ENCODE measurements at regions not wholly inside any gene's neighbourhood (a gene's known extent, or its start where the extent isn't known, plus 50 kb on each side); places are given as distances from the start of the nearest gene placed in this dataset.
"Not testable (repeated sequence)": the region's sequence is repeated elsewhere in the genome, so short reads cannot be mapped to it uniquely, and the experiment has no call there.

DNA sequence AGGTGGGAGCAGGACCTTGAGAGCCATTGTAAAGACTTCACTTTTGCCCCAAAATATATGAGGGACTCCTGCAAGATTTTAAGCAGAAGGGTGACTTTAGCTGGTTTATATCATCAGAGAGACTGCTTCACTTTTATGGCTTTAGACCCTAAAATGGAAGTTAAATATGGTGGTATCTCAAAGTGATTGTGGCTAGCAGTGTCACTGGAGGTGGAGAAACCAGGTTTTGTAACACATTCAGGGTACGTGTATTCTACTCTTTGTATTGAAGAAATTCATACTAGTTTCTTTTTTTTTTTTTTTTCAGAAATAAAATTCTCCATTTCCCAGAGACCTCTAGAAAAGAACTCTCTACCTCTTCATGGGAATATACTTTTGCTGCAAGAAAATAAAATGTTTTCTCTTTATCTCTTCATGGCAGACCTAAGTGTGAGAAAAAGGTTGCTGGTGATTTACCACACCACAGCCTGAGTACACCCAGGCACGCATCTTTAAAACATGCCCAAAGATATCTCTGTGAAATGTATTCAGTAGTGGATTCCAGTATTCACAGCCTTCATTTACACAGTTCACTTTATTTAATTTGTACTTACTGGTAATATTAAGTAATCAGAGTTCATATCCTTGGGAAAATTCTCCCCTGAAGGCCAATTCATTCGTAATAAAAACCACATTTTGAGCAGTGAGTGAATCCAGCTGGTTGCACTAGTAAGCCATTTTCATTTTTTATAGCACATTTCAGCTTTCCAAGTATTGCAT is 74.3 kb upstream of the GUCY1A1 start:
- DNase-seq (ENCODE audit: insufficient read length, low spot score) (no peak), FAIRE-seq (no peak)

DNA sequence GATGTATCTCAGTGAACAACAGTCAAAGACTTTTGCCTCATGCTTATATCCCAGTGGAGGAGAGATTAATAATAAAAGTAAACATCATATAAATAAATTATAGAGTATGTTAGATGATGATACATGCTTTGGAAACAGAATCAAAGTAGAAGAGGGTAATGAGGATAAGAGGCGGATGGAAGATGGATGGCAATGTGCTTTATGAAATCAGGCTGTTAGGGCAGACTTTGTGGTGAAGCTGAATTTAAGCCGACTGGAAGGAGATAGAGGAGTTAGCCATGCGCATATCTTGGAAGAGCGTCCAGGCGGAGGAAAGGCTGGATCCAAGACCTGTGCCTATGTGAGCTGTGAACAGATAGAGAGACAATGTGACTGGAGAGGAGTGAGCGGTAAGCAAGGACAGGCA is 74.9 kb upstream of the GUCY1A1 start:
- FAIRE-seq (no peak), DNase-seq (ENCODE audit: insufficient read length, low spot score) (no peak)

DNA sequence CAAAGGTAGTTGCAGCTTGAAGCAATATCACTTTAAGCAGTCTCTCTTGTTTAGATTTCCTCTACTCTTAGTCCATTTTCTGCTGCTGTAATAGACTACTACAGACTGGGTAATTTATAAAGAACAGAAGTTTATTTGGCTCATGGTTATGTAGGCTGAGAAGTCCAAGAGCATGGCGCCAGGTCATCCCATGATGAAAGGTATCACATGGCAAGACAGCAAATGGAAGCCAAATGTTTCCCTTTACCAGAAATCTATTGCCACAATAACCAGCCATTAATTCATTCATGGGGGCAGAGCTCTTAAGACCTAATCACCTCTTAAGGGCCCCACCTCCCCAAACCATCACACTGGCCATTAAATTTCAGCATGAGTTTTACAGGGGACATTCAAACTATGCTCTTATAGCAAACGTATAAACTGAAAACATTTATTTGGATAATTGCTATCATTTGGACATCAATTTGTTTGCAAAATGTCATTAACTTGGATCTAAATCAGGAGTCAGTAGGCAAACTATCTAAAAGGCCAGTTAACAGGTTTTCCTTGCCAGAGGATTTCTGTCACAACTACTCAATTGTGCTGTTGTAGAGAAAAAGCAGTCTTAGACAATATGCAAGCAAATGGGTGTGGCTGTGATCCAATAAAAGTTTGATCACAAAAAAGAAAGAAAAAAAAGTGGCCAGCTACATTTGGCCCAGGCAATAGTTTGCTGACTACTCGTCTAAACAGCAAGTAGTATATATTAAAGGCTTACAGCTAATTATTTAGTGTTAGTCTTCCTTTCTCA is 75.7 kb upstream of the GUCY1A1 start:
- FAIRE-seq (no peak), DNase-seq (ENCODE audit: insufficient read length, low spot score) (no peak)

DNA sequence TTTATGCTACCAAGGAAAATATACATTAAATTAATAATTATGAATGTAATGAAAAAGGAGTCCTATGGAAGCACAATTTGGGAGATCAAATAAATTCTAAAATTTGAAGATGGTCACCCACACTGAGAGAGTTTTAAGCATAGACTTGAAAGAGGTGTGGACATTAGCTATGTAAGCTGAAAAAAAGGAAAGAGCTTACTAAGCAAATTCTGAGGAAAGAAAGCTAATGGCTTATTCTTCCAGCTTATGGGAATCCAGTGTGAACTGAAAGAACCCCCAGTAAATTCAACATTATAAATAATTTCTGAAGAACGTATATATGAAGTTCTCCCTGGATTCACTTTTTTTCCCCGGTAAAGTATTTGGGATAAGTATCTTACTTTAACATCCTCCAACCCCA is 78.2 kb upstream of the GUCY1A1 start:
- DNase-seq (ENCODE audit: insufficient read length, low spot score), result no peak
- no peak for FAIRE-seq

DNA sequence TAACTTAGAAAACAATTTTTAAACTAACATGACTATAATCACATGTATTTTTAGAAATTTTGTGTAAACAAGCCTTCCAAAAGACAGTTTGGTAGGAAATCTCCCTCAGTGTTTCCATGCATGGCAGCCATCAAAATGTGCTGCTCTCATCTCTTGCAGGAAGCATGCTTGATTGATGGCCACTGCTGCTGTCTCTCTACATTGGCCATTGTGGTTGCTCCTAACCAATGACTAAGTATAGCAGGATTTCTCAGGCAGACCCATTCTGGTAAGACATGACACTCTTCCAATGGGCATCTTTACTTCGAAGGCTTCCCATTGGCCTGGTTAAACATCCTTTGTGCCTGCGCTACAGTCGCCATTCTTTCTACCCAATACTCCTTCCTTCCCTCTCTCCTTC is 78.9 kb upstream of the GUCY1A1 start:
- DNase-seq (ENCODE audit: insufficient read length, low spot score) (no peak), FAIRE-seq (no peak)

DNA sequence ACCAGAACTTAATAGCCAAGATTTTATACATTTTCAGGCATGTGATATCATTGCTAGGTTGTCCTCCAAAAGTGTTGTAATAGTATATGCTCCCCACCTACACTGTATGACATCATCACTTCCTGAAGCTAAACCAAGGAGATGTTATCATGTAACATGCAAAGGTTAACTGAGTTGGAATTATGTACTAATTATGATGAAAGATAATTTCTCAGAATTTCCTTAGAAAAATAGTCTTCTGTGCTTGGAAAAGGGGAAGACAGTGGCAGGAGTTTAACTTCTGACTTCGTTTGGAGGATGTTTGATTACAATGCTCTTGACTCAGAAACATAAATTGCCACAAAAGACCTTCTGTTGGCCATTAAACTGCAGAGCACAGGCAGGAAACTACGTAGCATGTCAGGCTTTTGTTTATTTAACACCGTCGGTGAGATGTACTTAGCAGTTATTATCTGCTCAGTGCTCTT is 83.6 kb upstream of the GUCY1A1 start:
- DNase-seq (ENCODE audit: insufficient read length, low spot score), result no peak
- no peak for FAIRE-seq

DNA sequence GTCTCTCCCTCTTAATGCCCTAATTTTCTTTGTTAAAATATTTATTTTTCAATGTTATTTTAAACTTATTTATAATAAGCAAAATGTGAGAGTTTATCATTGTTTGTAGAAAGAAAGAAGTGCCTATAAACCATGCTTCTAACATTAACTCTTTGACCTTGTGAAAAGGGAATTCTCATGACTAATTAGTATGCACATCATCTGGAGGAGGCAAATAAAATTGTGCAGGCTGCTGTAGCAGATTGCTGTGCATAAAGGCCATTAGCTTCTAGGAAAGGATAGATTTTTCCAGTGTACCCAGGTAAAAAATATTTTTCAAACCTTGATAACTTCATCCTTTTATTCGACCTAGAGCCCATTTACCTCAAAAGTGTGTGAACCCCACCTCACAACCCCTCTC is 84.6 kb upstream of the GUCY1A1 start:
- FAIRE-seq, result no peak
- no peak for DNase-seq (ENCODE audit: insufficient read length, low spot score)

DNA sequence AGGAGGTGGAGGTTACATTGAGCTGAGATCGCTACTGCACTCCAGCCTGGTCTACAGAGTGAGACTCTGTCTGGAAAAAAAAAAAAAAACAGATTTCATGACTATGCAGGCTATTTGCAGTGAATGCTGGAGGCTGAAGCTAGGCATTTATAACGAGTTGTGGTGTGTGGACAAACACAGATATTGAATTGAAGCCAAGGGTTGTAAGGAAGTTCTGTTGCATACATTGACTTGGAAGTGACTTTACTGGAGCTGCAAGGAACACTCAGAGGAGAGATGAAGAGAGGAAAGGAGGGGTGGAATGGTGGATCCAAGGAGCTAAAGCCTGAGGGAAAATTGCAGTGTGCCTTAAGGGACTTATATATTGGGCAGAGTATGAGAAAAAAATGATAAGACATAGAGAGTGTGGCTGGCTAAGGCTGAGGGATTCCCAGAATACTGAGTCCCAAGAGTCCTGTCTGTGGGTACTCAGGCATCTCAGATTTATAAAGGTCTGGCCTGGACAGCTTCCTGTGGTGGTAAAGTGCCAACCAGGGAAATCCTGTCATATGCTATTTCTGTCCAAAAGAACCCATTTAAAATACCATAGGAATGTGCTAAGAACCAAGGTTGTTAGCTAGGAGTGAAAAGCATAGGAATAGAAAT is 87.8 kb upstream of the GUCY1A1 start:
- no peak for FAIRE-seq
- DNase-seq (ENCODE audit: insufficient read length, low spot score), result no peak

DNA sequence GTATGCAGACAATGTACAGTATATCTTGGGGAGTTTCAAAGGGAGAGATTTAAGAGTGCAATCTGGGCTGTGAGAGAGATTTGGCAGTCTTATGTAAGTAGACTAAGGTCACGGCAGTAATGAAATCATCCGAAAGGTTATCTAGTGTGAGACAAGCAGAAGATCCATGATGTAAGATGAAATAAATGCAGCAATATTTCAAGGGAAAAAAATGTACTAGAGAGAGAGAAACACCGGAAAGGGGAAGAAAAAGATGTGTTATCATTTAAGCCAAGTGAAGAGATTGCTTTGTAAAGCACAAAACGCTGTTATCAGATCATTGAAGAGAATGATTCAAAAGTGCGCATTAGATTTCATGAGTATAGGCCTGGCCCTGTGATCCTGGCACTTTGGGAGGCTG is 88.4 kb upstream of the GUCY1A1 start:
- no peak for DNase-seq (ENCODE audit: insufficient read length, low spot score)
- FAIRE-seq, result no peak

DNA sequence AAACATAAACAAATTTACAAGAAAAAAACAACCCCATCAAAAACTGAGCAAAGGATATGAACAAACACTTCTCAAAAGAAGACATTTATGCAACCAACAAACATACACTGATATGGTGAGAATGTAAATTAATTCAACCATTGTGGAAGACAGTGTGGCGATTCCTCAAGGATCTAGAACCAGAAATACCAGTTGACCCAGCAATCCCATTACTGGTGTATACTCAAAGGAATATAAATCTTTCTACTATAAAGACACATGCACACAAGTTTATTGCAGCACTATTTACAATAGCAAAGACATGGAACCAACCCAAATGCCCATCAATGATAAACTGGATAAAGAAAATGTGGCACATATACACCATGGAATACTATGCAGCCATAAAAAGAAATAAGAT is 92.3 kb upstream of the GUCY1A1 start:
- DNase-seq (ENCODE audit: insufficient read length, low spot score); FAIRE-seq: not testable (repeated sequence)

DNA sequence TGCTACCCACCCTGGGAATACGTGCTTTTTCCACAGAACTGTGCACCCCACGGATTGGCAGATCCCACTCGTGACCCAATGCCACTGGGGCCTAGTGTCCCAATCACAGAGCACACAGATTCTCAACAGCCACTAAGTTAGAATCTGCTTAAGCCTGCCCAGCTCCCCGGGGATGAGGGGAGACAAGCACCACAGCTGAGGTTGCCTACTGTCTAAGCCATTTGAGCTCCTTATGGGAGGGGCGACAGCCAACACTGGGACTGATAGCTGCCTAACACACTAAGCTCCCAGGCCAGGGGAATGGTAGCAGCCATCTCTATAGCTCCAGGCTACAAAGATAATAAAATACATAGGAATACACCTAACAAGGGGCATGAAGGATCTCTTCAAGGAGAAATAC is 93.5 kb upstream of the GUCY1A1 start:
- FAIRE-seq (no peak), DNase-seq (ENCODE audit: insufficient read length, low spot score) (no peak)

DNA sequence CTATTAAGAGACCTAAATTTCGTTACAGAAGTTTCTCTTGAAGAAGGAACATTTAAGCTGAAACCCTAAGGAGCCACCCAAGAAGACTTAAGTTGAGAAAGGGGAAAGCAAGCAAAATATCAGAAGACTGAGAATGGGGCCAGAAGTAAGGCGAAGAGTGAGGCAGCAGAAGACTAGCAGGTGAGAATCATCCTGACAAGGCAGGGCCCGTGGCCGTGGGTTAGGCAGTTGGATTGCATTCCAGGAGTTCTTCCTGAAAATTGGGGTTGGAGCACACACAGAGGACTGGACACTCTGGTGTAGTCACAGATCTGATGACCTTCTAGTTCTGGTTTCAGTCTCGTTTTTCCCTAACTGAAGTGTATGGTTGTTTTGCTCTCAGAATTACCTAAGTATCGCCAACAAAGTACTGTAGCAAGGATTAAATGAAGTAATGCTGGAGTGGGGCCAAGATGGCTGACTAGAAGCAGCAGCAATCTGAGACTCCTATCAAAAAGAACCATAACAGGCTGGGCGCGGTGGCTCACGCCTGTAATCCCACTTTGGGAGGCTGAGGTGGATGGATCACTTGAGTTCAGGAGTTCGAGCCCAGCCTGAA is 94.4 kb upstream of the GUCY1A1 start:
- no peak for FAIRE-seq
- no peak for DNase-seq (ENCODE audit: insufficient read length, low spot score)

DNA sequence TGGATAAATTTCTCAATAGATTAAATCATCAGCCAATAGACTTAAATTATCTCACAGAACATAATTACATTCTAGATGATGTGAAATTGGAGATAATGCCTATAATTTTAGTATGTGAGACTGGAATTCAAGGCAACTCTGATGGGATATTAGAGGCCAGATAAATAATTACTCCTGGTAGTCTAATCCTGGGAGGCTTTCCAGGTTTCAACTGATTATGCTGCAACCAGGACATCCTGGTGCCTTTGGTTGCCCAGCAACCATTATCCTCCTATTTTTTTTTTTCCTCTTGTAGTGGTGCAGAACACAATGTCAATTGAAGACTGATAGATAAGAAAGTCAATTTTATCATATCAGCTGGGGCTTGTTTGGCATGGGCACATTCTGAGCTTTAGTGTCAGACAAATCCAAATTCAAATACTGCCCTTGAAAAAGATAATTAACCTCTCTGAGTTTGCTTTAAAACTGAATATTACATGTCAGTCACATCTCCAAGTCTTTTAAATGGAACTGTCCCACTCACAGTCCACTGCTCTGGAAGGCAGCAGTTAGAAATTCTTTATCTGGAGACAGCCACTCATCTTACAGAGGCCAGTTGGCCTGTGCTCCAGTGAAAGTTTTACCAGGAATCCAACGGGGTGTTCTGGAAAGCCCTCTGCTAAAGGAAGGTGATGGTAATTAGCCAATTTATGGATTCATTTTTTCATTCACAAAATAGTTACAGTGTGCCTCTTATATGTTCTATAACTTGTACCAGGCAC is 95.3 kb upstream of the GUCY1A1 start:
- DNase-seq (ENCODE audit: insufficient read length, low spot score), result no peak

DNA sequence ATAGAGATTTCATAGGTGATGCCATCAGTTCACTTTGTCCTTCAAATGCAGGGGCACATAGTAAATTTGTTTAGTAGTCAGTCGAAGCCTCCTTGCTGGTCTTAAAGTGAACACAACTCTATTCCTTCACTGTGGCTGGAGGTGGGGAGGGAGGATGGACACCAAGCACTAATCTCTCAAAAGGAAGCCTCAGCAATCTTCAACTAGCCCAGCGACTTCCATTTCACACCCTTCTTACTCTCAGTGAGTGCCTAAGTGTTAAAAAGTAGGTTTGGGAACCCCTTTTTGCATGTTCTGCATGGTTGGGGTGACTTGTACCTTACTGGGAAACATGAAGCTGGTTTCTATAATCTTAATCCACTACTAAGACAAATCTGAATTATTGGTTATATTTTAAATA is 96.0 kb upstream of the GUCY1A1 start:
- DNase-seq (ENCODE audit: insufficient read length, low spot score) (no peak), FAIRE-seq (no peak)

More for the DNA sequence above, 95.3 kb upstream of the GUCY1A1 start:
- no peak for FAIRE-seq

DNA sequence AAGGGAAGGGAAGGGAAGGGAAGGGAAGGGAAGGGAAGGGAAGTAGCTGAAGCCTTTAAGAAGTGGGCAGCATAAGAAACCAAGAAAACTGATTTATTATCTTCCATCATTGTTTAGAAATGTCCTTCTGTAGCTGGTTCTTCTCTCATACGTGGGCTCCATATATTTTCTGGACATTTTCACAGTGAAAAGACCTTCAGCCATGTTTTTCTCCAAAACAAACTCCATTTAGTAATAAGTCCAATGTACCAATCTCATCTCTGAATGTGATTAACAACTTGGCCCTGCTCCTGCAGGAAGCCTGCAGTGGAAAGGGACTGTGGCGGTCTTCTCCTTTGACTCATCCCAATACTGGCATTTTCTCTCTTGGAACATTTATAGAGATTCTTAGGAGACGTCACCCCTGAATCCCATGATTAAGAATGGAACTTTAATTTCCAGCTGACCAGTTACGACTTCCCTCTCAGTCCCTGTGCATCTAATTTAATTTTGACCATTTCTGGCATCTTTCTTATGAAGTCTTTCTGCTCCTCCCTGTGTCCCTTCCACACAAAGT is 96.6 kb upstream of the GUCY1A1 start:
- DNase-seq (ENCODE audit: insufficient read length, low spot score) (no peak), FAIRE-seq (no peak)

DNA sequence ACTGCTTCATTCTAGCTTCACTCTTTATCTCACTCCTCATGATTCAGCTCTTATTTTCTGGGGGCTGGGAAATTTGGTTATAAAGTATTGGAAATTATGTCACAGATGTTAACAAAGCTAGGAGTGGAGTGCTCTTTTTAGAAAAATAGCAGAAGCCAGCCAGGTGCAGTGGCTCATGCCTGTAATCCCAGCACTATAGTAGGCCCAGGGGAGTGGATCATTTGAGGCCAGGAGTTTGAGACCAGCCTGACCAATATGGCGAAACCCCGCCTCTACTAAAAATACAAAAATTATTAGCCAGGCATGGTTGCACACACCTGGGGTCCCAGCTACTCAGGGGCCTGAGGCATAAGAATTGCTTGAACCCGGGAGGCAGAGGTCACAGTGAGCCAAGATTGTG is 97.2 kb upstream of the GUCY1A1 start:
- DNase-seq (ENCODE audit: insufficient read length, low spot score), result no peak
- no peak for FAIRE-seq

DNA sequence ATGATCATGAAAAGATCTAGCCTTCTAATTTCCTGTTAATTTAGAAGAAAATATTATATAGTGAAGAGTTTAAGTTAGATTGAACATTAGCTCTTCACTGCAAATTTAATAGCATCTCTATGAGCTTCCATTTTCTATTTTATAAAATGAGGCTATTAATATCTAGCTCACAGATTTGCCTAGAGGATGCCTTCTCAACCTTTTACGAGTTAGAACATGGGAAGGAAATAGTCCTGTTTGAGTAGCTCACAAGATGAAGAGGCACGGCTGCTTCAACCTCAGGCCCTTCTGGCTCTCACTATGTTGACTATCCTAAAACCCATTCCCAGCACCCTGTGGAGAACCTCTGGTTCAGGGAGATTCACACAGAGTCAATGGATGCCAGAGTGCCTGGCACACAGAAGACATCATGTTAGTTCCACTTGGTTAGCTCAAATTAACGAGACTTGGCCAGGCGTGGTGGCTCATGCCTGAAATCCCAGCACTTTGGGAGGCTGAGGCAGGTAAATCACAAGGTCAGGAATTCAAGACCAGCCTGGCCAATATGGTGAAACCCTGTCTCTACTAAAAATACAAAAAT is 97.9 kb upstream of the GUCY1A1 start:
- FAIRE-seq (no peak), DNase-seq (ENCODE audit: insufficient read length, low spot score) (no peak)

DNA sequence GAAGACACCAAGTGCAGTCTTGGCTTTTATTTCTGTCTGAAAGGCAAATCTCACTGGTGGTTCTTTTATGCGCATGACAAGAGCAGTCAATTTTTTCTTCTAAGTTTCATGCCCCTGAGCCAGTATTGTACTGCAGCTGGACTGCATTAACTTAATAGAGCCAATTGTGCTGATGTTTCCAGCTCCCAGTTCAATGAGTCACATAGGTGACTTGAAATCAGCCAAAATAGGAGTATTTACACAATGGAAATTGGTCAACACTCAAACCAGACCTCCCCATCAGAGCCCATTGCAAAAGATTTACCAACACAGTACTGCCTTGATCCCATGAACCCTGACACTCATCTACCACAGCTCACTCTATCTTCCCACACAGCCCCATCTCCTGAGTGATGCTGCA is 100.3 kb upstream of the GUCY1A1 start:
- no peak for FAIRE-seq
- no peak for DNase-seq (ENCODE audit: insufficient read length, low spot score)

DNA sequence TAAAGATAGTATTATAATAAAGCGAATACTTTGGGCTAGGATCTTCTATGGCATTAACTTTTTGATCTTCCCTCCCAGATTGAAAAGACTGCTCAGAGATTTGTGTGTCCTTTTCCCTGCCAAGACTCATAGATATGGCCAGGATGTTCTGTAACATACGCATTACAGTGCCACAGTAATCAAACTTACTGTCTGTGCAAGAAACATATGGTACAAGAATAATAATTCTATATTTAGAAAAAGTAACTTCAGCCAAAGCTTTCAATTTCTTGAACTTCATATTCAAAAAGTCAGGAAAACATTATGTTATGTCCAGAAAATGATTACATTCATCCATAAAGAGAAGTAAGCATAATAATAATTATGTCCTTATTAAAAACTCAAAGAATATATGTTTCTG is 100.9 kb upstream of the GUCY1A1 start:
- DNase-seq (ENCODE audit: insufficient read length, low spot score), result no peak
- FAIRE-seq, result no peak

DNA sequence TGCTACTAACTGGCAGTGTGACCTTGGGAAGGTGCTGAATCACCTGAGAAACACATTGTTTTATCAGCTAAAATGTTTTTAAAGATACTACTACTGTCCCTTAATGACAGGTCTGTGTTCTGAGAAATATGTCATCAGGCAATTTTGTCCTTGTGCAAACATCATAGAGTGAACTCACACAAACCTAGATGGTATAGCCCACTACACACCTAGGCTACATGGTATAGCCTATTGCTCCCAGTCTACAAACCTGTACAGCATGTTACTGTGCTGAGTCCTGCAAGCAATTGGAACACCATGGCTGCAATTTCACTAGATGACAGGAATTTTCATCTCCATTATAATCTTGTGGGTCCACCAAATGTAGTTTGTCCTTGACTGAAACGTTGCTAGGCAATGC is 101.3 kb upstream of the GUCY1A1 start:
- no peak for FAIRE-seq
- no peak for DNase-seq (ENCODE audit: insufficient read length, low spot score)
